Hypothalamus (tissue), 51 donors: ENCODE measurements at regions not wholly inside any gene's neighbourhood (a gene's known extent, or its start where the extent isn't known, plus 50 kb on each side); places are given as distances from the start of the nearest gene placed in this dataset.
"Not testable (repeated sequence)": the region's sequence is repeated elsewhere in the genome, so short reads cannot be mapped to it uniquely, and the experiment has no call there.

Experiments
- DNase-seq, 51 donors: peaks; one replicate each; lab custom pipeline; 2025; lab: John Stamatoyannopoulos, UW

- no peak for DNase-seq
Measured at GRCh38 chr3:16069149-16069922, 105.1 kb upstream of the GALNT15 start.

GRCh38 chr3:16070707-16071106 is 103.8 kb upstream of the GALNT15 start:
- peak in 3 of 51 donors; percentile 22 to 28 (median 23) for DNase-seq

GRCh38 chr3:16071206-16071605 is 103.3 kb upstream of the GALNT15 start:
- DNase-seq: no peak

GRCh38 chr3:16072420-16073110 is 101.9 kb upstream of the GALNT15 start:
- no peak for DNase-seq

GRCh38 chr3:16073203-16073602 is 101.3 kb upstream of the GALNT15 start:
- no peak for DNase-seq

- DNase-seq: not testable (repeated sequence)
Measured at GRCh38 chr3:16073990-16074671, 100.3 kb upstream of the GALNT15 start.

- DNase-seq: no peak
Measured at GRCh38 chr3:16075647-16076046, 98.8 kb upstream of the GALNT15 start.

GRCh38 chr3:16076564-16076963 is 97.9 kb upstream of the GALNT15 start:
- DNase-seq: no peak

GRCh38 chr3:16077146-16077545 is 97.3 kb upstream of the GALNT15 start:
- DNase-seq: not testable (repeated sequence)

GRCh38 chr3:16077681-16078080 is 96.8 kb upstream of the GALNT15 start:
- not testable (repeated sequence) for DNase-seq

GRCh38 chr3:16079519-16079918 is 95.0 kb upstream of the GALNT15 start:
- DNase-seq: no peak

- no peak for DNase-seq
Measured at GRCh38 chr3:16081661-16082060, 92.8 kb upstream of the GALNT15 start.

- DNase-seq: no peak
Measured at GRCh38 chr3:16084887-16085286, 89.6 kb upstream of the GALNT15 start.

- peak in 1 of 51 donors; percentile 65 for DNase-seq
Measured at GRCh38 chr3:16085410-16085809, 89.1 kb upstream of the GALNT15 start.

- DNase-seq: peak in 49 of 51 donors; percentile 11 to 88 (median 67)
Measured at GRCh38 chr3:16085884-16086608, 88.4 kb upstream of the GALNT15 start.

GRCh38 chr3:16086690-16087089 is 87.8 kb upstream of the GALNT15 start:
- DNase-seq: no peak

- DNase-seq: no peak
Measured at GRCh38 chr3:16088496-16088895, 86.0 kb upstream of the GALNT15 start.

GRCh38 chr3:16089521-16089920 is 85.0 kb upstream of the GALNT15 start:
- DNase-seq: no peak

- DNase-seq: no peak
Measured at GRCh38 chr3:16090024-16090423, 84.5 kb upstream of the GALNT15 start.

GRCh38 chr3:16090706-16091105 is 83.8 kb upstream of the GALNT15 start:
- DNase-seq: no peak

GRCh38 chr3:16092923-16093322 is 81.6 kb upstream of the GALNT15 start:
- no peak for DNase-seq
